ENCODE measurements at regions not wholly inside any gene's neighbourhood (a gene's known extent, or its start where the extent isn't known, plus 50 kb on each side); places are given as distances from the start of the nearest gene placed in this dataset.

DNA sequence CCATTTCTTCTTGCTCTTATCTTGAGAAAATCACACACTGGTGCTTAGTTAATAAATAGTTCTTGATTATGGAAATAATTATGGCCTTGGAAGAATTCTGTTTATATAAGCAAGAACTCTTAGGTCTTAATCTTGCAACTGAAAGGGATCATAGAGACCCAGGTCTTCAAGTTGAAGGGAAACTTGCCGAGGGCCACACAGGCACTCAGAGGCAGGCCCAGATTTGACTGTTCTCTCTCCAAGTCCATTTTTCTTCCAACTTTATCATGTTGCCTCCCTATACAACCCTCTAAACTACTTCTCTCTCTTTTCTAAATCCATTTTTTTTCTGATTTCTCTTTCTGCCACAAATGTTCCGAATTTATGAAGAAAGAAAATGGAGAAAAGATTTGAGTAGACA lies 94.5 kb upstream of the RMDN2 start:
- no peak for TF ChIP-seq CTCF (IDR thresholded peaks at IDR 0.05)
- TF ChIP-seq ZFX (IDR thresholded peaks at IDR 0.05; ENCODE audit: borderline replicate concordance) = no peak

All from 22Rv1 (cell line).